ENCODE measurements at regions not wholly inside any gene's neighbourhood (a gene's known extent, or its start where the extent isn't known, plus 50 kb on each side); places are given as distances from the start of the nearest gene placed in this dataset.

DNA sequence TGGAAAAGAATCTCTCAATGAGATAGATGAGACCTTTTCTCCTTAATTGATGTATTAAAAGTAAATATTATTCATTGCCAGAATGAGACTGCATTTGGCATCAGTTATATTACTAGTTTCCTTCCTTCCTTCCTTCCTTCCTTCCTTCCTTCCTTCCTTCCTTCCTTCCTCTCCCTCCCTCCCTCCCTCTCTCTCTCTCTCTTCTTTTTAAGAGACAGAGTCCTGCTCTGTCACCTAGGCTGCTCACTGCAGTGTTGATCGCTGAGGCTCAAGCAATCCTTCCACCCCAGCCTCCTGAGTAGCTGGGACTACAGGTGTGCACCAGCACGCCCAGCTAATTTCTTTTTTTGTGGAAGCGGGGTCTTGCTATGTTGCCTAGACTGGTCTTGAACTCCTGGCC, 50.4 kb upstream of the ARX start:
- intact Hi-C loops (cut with micrococcal nuclease; ENCODE audit: unreplicated experiment) = no loop called here
- H3K79me2 ChIP-seq (ENCODE audit: insufficient read depth, low read length) = no peaks in the 10 kb centered on the region
- H3K9ac ChIP-seq (ENCODE audit: insufficient read depth, low read depth, low read length) = no peak overlapping the region
- POLR2A ChIA-PET = no interaction called here
- no peaks in the 10 kb centered on the region for H3K4me1 ChIP-seq (ENCODE audit: insufficient read depth, low read length)
- no peak overlapping the region for H3K27ac ChIP-seq (ENCODE audit: extremely low read length, insufficient read depth, low read length)
- WGBS (ENCODE audit: low lambda C conversion rate) = 23% methylated on average over 3 of the region's 3 CpGs
- CTCF ChIA-PET (ENCODE audit: low intra/inter-chr PET ratio, low total read pairs) = no interaction called here
- no peaks in the 10 kb centered on the region for H4K20me1 ChIP-seq (ENCODE audit: insufficient read depth, low read length)
- H3K36me3 ChIP-seq (replicated peaks in 1 of 2; ENCODE audit: control insufficient read depth in 1 of 2, insufficient read depth in 2 of 2, low read length in 2 of 2) = no peaks in the 10 kb centered on the region
- ATAC-seq (no peak), FAIRE-seq (no peak), DNase-seq (ENCODE audit: low spot score) (no peak)
- H3K4me2 ChIP-seq (ENCODE audit: low read depth, low read length) = no peak overlapping the region
- H3K9me3 ChIP-seq (ENCODE audit: low read length) = no peaks in the 10 kb centered on the region
- in situ Hi-C loops (cut with HindIII; ENCODE audit: extremely low pct_ligation_motif_present, low pct_unique_long_range_greater_than_20kb) = no loop called here
- no peak for TF ChIP-seq RELA (CRISPR knock-in tag; IDR thresholded peaks at IDR 0.05)
- no peak for TF ChIP-seq ATRX (CRISPR knock-in tag; IDR thresholded peaks at IDR 0.05; ENCODE audit: borderline replicate concordance)
- H2AFZ ChIP-seq (ENCODE audit: low read length) = no peak overlapping the region
- no peak overlapping the region for H3K4me3 ChIP-seq (replicated peaks in 1 of 3; ENCODE audit: insufficient read depth in 1 of 3, low read depth in 2 of 3, low read length in 3 of 3)
- BruUV-seq (replicated peaks) = no TSS peak
- H3K27me3 ChIP-seq (ENCODE audit: control insufficient read depth in 1 of 2, insufficient read depth in 2 of 2, low read length in 2 of 2) = no peaks in the 10 kb centered on the region

Data from HepG2 (cell line).